Gastrocnemius medialis (tissue), 4 donors: ENCODE measurements at regions not wholly inside any gene's neighbourhood (a gene's known extent, or its start where the extent isn't known, plus 50 kb on each side); places are given as distances from the start of the nearest gene placed in this dataset.

Experiments used
- ATAC-seq, 2 donors: fragments of 150-250 bp; one replicate each; pipeline ENCODE4 v1.9.1; 2016
- DNase-seq, 2 donors: peaks; one replicate each; pipeline ENCODE4 v3.0.0-alpha.2; 2019
- H3K27ac ChIP-seq, 4 donors: fragments of 200-600 bp; sonication (generic); 1 replicate in 1 of 4; 2 replicates in 3 of 4; pipeline ENCODE4 v1.5.1; 2016 to 2018; ENCODE audit warnings: mild to moderate bottlenecking in 2 of 4, moderate library complexity in 1 of 4
- H3K27me3 ChIP-seq, 3 donors: fragments of 200-600 bp; sonication (generic) in 2 of 3; 1 replicate in 1 of 3; 2 replicates in 2 of 3; pipeline versions ENCODE4 v1.5.1 to v1.6.0; 2016 to 2019; ENCODE audit warnings: mild to moderate bottlenecking in 1 of 3, moderate library complexity in 1 of 3
- H3K36me3 ChIP-seq, 2 donors: fragments of 200-600 bp; sonication (generic) in 1 of 2; one replicate each; pipeline ENCODE4 v1.5.1; 2017 to 2018
- H3K4me1 ChIP-seq, 2 donors: fragments of 200-600 bp; sonication (generic) in 1 of 2; one replicate each; pipeline ENCODE4 v1.5.1; 2016 to 2017; ENCODE audit warnings: mild to moderate bottlenecking in 2 of 2
- H3K4me3 ChIP-seq, 4 donors: fragments of 200-600 bp; sonication (generic) in 3 of 4; 1 replicate in 1 of 4; 2 replicates in 3 of 4; pipeline ENCODE4 v1.5.1; 2016 to 2019; ENCODE audit warnings: mild to moderate bottlenecking in 2 of 4
- H3K9me3 ChIP-seq, 3 donors: fragments of 200-600 bp; sonication (generic) in 2 of 3; 1 replicate in 1 of 3; 2 replicates in 2 of 3; pipeline ENCODE4 v1.5.1; 2016 to 2019
- POLR2A ChIP-seq, 2 donors: fragments of 450-650 bp; IDR thresholded peaks; one replicate each; pipeline ENCODE4 v1.6.1; 2017; ENCODE audit warnings: antibody characterized with exemption in 2 of 2, mild to moderate bottlenecking in 2 of 2, moderate library complexity in 2 of 2
- in situ Hi-C, 4 donors: fragments of 200-750 bp; cut with MboI; loops; one replicate each; pipeline versions ENCODE4 v1.15.0 to v1.8.0; 2017; ENCODE audit warnings: low sequenced_read_pairs in 4 of 4
- intact Hi-C: fragments of 100-400 bp; cut with DNase I; formaldehyde crosslinking; loops from one replicate; pipeline ENCODE4 v1.15.1; 2023; ENCODE audit warnings: low total_unique reads
- TF ChIP-seq, protein P1 (sequence below), 5 experiments: fragments of 450-650 bp in 3 of 5; fragments of 200-600 bp in 2 of 5; sonication (generic) in 2 of 5; IDR thresholded peaks in 4 of 5; conservative IDR thresholded peaks in 1 of 5; 1 replicate in 4 of 5; 2 replicates in 1 of 5; pipeline ENCODE4 v1.5.1; 2016 to 2019; ENCODE audit warnings: antibody characterized with exemption in 5 of 5, mild to moderate bottlenecking in 3 of 5, moderate library complexity in 3 of 5

- no peak for ATAC-seq
- in situ Hi-C loops = no loop called here
- H3K9me3 ChIP-seq = no peaks in the 10 kb centered on the region
- DNase-seq = no peak
- no peaks in the 10 kb centered on the region for H3K27me3 ChIP-seq
- no peak overlapping the region for H3K4me3 ChIP-seq
- TF ChIP-seq, protein P1, sequence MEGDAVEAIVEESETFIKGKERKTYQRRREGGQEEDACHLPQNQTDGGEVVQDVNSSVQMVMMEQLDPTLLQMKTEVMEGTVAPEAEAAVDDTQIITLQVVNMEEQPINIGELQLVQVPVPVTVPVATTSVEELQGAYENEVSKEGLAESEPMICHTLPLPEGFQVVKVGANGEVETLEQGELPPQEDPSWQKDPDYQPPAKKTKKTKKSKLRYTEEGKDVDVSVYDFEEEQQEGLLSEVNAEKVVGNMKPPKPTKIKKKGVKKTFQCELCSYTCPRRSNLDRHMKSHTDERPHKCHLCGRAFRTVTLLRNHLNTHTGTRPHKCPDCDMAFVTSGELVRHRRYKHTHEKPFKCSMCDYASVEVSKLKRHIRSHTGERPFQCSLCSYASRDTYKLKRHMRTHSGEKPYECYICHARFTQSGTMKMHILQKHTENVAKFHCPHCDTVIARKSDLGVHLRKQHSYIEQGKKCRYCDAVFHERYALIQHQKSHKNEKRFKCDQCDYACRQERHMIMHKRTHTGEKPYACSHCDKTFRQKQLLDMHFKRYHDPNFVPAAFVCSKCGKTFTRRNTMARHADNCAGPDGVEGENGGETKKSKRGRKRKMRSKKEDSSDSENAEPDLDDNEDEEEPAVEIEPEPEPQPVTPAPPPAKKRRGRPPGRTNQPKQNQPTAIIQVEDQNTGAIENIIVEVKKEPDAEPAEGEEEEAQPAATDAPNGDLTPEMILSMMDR (IDR thresholded peaks at IDR 0.05 in 4 of 5, conservative IDR thresholded peaks at IDR 0.05 in 1 of 5) = no peak
- no peak for TF ChIP-seq POLR2A (IDR thresholded peaks at IDR 0.05)
- intact Hi-C loops = no loop called here
- H3K27ac ChIP-seq = no peak overlapping the region
- no peaks in the 10 kb centered on the region for H3K36me3 ChIP-seq
- H3K4me1 ChIP-seq = no peaks in the 10 kb centered on the region
Measured at GRCh38 chr11:119525180-119525866, 102.4 kb upstream of the THY1 start.

DNA sequence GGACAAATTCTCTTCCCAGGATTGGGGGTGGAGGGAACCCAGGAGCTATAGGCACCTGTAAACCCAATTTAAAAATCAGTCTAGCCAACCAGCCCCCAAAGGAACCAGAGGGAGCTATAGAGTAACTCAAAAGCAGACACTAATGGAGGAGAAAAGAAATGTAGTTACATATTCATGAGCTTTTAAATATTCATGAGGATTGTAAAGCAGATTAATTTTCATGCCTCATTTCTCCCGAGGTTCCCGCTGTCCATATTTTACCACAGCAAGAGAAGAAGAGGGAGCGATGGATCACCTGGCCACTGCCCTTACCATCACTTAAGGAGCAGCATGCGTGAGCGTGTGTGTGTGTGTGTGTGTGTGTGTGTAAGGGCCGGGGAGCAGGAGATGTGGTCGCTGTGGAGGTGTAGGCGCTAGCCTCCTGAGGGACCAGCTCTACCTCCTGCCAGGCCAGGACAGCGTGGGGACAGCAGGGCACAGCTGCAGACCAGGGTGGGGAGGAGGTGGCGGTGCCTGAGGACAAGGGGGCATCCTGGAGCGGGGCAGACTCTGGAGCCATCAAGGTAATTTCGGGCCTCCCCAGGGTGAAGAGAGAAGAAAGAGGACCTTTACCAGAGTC is 100.7 kb upstream of the THY1 start:
- intact Hi-C loops = no loop called here
- H3K27ac ChIP-seq = no peak overlapping the region
- H3K27me3 ChIP-seq = no peaks in the 10 kb centered on the region
- no peaks in the 10 kb centered on the region for H3K36me3 ChIP-seq
- ATAC-seq = no peak
- TF ChIP-seq POLR2A (IDR thresholded peaks at IDR 0.05) = no peak
- TF ChIP-seq, protein P1 (IDR thresholded peaks at IDR 0.05 in 4 of 5, conservative IDR thresholded peaks at IDR 0.05 in 1 of 5) = no peak
- no peaks in the 10 kb centered on the region for H3K4me1 ChIP-seq
- H3K4me3 ChIP-seq = no peak overlapping the region
- in situ Hi-C loops = no loop called here
- no peaks in the 10 kb centered on the region for H3K9me3 ChIP-seq
- no peak for DNase-seq

GRCh38 chr11:119522609-119523008 is 99.6 kb upstream of the THY1 start:
- H3K9me3 ChIP-seq = no peaks in the 10 kb centered on the region
- no peak for TF ChIP-seq POLR2A (IDR thresholded peaks at IDR 0.05)
- TF ChIP-seq, protein P1 (IDR thresholded peaks at IDR 0.05 in 4 of 5, conservative IDR thresholded peaks at IDR 0.05 in 1 of 5) = no peak
- H3K4me3 ChIP-seq = no peak overlapping the region
- H3K27ac ChIP-seq = no peak overlapping the region
- H3K36me3 ChIP-seq = no peaks in the 10 kb centered on the region
- ATAC-seq (no peak), DNase-seq (no peak)
- in situ Hi-C loops = no loop called here
- no peaks in the 10 kb centered on the region for H3K27me3 ChIP-seq
- intact Hi-C loops = no loop called here
- H3K4me1 ChIP-seq = no peaks in the 10 kb centered on the region

DNA sequence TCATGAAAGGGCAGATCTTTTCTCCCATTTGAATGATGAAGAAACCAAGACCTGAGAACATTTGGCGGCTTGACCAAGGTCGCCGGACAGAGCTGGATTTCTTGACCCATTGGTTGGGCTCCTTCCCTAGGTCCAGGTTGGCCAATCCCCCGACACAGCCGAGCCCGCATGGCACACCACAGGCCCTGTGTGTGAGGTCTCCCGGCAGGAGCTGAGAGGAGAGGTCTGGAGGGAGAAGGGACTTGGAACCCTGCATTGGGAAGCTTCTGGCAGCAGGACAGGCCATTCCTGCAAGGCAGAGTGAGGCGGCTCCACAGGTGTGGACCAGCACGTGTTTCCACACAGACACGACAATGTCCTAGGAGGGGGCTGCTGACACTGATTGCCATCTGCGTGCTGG is 98.6 kb upstream of the THY1 start:
- ATAC-seq (no peak), DNase-seq (no peak)
- Histone ChIP-seq H3K4me1 (no peaks in the 10 kb centered on the region), H3K27ac (no peak overlapping the region), H3K4me3 (no peak overlapping the region), H3K27me3 (no peaks in the 10 kb centered on the region), H3K36me3 (no peaks in the 10 kb centered on the region), H3K9me3 (no peaks in the 10 kb centered on the region)
- TF ChIP-seq POLR2A (IDR thresholded peaks at IDR 0.05) = no peak
- TF ChIP-seq, protein P1 (IDR thresholded peaks at IDR 0.05 in 4 of 5, conservative IDR thresholded peaks at IDR 0.05 in 1 of 5) = no peak
- in situ Hi-C loops = no loop called here
- intact Hi-C loops = no loop called here
